Right cardiac atrium (tissue), 5 donors: ENCODE measurements at regions not wholly inside any gene's neighbourhood (a gene's known extent, or its start where the extent isn't known, plus 50 kb on each side); places are given as distances from the start of the nearest gene placed in this dataset.
A peak's percentile ranks its signal among the peaks of the same experiment; 100 is the strongest.

Experiments
- ATAC-seq, 2 donors: fragments of 200-7000 bp; cut with Tn5 transposase; one replicate each; pipeline versions ENCODE4 v1.8.0 to v1.9.1; 2020; ENCODE audit warnings: moderate library complexity in 2 of 2, mild to moderate bottlenecking in 1 of 2
- DNase-seq, 3 donors: peaks; one replicate each; pipeline ENCODE4 v3.0.0-alpha.2; 2020
- H3K27ac ChIP-seq: one replicate; pipeline ENCODE4 v1.5.1; 2013; ENCODE audit warnings: mild to moderate bottlenecking, low read length, control low read depth, moderate library complexity
- H3K27me3 ChIP-seq: one replicate; pipeline ENCODE4 v1.6.1; 2013; ENCODE audit not compliant: control insufficient read depth, insufficient read depth
- H3K4me1 ChIP-seq: one replicate; pipeline ENCODE4 v1.6.1; 2013; ENCODE audit warnings: low read length; ENCODE audit not compliant: control insufficient read depth, insufficient read depth
- H3K4me3 ChIP-seq: one replicate; pipeline ENCODE4 v1.5.1; 2013; ENCODE audit warnings: low read length, control low read depth
- H3K9me3 ChIP-seq: one replicate; pipeline ENCODE4 v1.6.1; 2013; ENCODE audit warnings: low read length; ENCODE audit not compliant: control insufficient read depth
- WGBS: extraction: QIAGEN DNeasy Blood & Tissue Kit; methylation state at CpG from one replicate; pipeline ENCODE4 v1.1.7; 2013; 5-methylcytosine and 5-hydroxymethylcytosine counted together
- intact Hi-C, 4 donors: fragments of 100-400 bp; cut with DNase I; formaldehyde crosslinking; loops; one replicate each; pipeline versions ENCODE4 v1.11.0 to v1.14.0; 2022 to 2023
- donor health status: healthy with polysubstance abuse.
- donor health status: DM: no; HTN: yes; CAD: no.
- donor health status: DM: no; HTN: no; CAD: no.
- donor health status: DM: no; HTN: yes; CAD: no; lungs with severe emphysema.
- donor health status: DM: yes; HTN: yes; CAD: no.

DNA sequence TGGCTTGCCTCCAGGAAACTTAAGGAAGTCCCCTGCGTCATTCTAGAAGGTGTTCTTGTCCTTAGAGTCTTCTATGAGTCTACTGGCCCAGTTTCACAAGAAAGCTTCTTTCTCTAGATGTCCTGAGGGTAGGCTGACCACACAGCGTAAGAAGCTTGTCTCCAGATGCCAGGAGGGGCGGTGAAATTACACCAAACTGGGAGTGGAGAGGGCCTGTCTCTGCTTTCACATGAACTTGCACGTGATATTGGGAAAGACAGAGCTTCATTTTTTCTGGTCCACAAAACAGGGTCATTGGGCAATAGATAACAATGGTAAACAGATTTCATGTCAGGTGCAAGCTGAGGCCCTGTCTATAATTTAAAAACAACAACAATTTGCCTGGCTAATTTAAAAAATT is 85.7 kb upstream of the TBX3 start:
- DNase-seq (no peak), ATAC-seq (no peak)
- Histone ChIP-seq H3K4me1 (no peaks in the 10 kb centered on the region), H3K4me3 (no peak overlapping the region), H3K27ac (no peak overlapping the region), H3K9me3 (no peaks in the 10 kb centered on the region), H3K27me3 (no peaks in the 10 kb centered on the region)
- WGBS, result 92% methylated on average over 4 of the region's 4 CpGs
- intact Hi-C loops, result no loop called here

- WGBS, result 80% methylated on average over 14 of the region's 14 CpGs
- Histone ChIP-seq H3K9me3 (no peaks in the 10 kb centered on the region), H3K27ac (no peak overlapping the region), H3K27me3 (no peaks in the 10 kb centered on the region), H3K4me1 (no peaks in the 10 kb centered on the region), H3K4me3 (no peak overlapping the region)
- intact Hi-C loops, result no loop called here
- ATAC-seq, result no peak
- DNase-seq, result no peak
These were observed 84.1 kb upstream of the TBX3 start for GRCh38 chr12:114767906-114768722.

DNA sequence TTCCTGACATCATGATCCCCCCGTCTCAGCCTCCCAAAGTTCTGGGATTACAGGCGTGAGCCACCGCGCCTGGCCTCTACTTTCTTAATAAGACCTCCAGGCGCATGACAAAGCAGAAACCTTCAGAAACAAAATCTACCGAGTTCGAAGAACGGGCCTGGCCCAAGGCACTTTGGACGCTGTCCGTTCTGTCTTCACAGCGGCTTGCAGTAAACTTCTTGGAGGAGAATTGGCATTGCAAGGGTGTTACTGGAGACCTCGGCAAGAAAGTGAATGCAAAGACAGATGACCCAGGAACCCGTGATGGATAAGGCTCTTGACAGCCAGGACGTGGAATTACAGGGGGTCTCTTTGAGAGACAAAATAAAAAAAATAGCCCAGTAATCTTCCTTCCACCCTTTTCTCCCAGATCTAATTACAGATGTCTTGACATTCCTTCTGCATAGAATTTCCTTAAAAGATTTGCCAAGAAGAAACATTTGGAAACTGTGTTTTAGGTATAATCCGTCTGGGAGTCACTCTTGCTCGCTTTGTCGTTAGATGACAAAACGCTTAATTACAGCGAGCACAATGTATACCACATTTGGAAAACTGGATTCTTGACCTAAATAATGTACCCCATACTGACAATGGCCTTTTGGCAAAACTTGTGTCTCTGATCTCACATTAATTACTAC is 83.2 kb upstream of the TBX3 start:
- WGBS, result 84% methylated on average over 19 of the region's 19 CpGs
- H3K27me3 ChIP-seq, result no peaks in the 10 kb centered on the region
- ATAC-seq (no peak), DNase-seq (no peak)
- no peaks in the 10 kb centered on the region for H3K4me1 ChIP-seq
- intact Hi-C loops, result no loop called here
- no peak overlapping the region for H3K27ac ChIP-seq
- no peaks in the 10 kb centered on the region for H3K9me3 ChIP-seq
- H3K4me3 ChIP-seq, result no peak overlapping the region

DNA sequence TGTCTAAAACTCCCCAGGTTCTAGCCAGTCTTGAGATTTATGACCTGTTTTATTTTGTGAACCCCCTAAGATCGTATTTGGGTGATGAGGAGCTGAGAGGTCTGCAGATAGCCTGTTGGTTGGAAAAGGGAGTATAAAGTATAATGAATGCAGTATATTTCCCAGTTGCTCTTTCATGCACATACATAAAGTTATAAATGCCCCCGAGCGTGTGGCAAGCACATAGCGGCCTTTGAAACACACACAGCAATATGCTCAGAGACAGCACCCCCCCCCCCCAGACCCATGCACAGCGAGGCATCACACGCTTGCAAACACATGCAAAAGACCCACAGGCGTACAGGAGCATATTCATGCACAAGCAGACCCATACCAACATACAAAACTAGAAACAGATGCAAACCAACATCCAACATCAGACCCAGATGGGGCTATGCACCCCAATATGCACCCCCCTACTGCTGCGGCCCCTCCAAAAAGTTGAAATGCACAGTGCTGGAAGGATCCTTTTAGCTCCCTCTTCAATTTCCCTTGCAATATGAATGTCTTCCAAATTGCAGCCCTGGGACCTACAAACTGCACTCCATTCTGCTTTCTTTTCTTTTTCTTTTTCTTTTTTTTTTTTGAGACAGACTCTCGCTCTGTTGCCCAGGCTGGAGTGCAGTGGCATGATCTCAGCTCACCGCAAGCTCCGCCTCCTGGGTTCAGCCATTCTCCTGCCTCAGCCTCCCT is 82.2 kb upstream of the TBX3 start:
- intact Hi-C loops, result no loop called here
- no peak overlapping the region for H3K27ac ChIP-seq
- no peaks in the 10 kb centered on the region for H3K9me3 ChIP-seq
- H3K4me3 ChIP-seq, result no peak overlapping the region
- WGBS, result 85% methylated on average over 11 of the region's 11 CpGs
- DNase-seq, result no peak
- no peak for ATAC-seq
- H3K27me3 ChIP-seq, result no peaks in the 10 kb centered on the region
- H3K4me1 ChIP-seq, result no peaks in the 10 kb centered on the region

DNA sequence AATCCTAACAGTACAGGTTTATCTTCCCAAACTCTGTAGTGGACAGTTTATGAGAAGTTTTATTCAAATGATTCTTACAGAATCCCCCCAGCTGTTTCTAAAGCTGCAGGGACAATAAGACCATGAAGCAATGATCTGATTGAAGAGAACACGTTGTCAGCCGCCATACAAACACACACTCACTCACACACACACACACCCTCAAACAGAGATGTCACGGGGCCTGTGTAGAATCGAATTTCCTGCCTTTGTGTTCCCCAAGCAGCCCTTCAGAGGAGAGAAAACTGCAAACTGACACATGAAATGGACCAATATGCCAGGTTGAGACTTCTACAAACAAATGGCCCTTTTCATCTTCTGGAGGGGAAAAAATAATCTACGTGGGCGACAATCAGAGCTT is 80.5 kb upstream of the TBX3 start:
- no peaks in the 10 kb centered on the region for H3K4me1 ChIP-seq
- H3K27ac ChIP-seq, result no peak overlapping the region
- no peak for ATAC-seq
- no peak for DNase-seq
- 67% methylated on average over 6 of the region's 6 CpGs for WGBS
- no peaks in the 10 kb centered on the region for H3K9me3 ChIP-seq
- intact Hi-C loops, result no loop called here
- no peak overlapping the region for H3K4me3 ChIP-seq
- no peaks in the 10 kb centered on the region for H3K27me3 ChIP-seq

- no peak overlapping the region for H3K4me3 ChIP-seq
- ATAC-seq (peak; percentile 60 to 64), DNase-seq (peak; percentile 15 to 58 (median 53))
- no peak overlapping the region for H3K27ac ChIP-seq
- 47% methylated on average over 22 of the region's 22 CpGs for WGBS
- no peaks in the 10 kb centered on the region for H3K27me3 ChIP-seq
- H3K9me3 ChIP-seq, result no peaks in the 10 kb centered on the region
- H3K4me1 ChIP-seq, result no peaks in the 10 kb centered on the region
- intact Hi-C loops, result no loop called here
These were observed 78.6 kb upstream of the TBX3 start for GRCh38 chr12:114762490-114763110.

GRCh38 chr12:114760151-114760877 is 76.3 kb upstream of the TBX3 start:
- ATAC-seq, result no peak
- Histone ChIP-seq H3K27ac (no peak overlapping the region), H3K4me1 (no peaks in the 10 kb centered on the region), H3K9me3 (no peaks in the 10 kb centered on the region), H3K4me3 (no peak overlapping the region), H3K27me3 (no peaks in the 10 kb centered on the region)
- no peak for DNase-seq
- intact Hi-C loops, result no loop called here
- 72% methylated on average over 10 of the region's 10 CpGs for WGBS

DNA sequence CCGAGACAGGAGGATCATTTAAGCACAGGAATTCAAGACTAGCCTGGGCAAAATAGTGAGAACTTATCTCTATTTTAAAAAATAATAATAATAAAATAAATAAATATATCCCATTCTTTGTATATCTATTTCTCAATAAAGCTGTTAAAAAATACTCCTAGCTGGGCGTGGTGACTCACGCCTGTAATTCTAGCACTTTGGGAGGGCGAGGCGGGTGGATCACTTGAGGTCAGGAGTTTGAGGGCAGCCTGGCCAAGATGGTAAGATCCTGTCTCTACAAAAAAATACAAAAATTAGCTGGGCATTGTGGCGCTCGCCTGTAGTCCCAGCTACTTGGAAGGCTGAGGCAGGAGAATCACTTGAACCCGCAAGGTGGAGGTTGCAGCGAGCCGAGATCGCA is 75.7 kb upstream of the TBX3 start:
- intact Hi-C loops, result no loop called here
- no peaks in the 10 kb centered on the region for H3K4me1 ChIP-seq
- no peaks in the 10 kb centered on the region for H3K9me3 ChIP-seq
- DNase-seq, result no peak
- no peak overlapping the region for H3K4me3 ChIP-seq
- no peaks in the 10 kb centered on the region for H3K27me3 ChIP-seq
- ATAC-seq, result no peak
- 95% methylated on average over 11 of the region's 11 CpGs for WGBS
- H3K27ac ChIP-seq, result no peak overlapping the region

- ATAC-seq (no peak), DNase-seq (no peak)
- no peaks in the 10 kb centered on the region for H3K4me1 ChIP-seq
- no peak overlapping the region for H3K27ac ChIP-seq
- WGBS, result 83% methylated on average over 4 of the region's 4 CpGs
- H3K4me3 ChIP-seq, result no peak overlapping the region
- no peaks in the 10 kb centered on the region for H3K9me3 ChIP-seq
- H3K27me3 ChIP-seq, result no peaks in the 10 kb centered on the region
- intact Hi-C loops, result no loop called here
These were observed 73.8 kb upstream of the TBX3 start for GRCh38 chr12:114757684-114758325.

- intact Hi-C loops, result no loop called here
- H3K27ac ChIP-seq, result no peak overlapping the region
- no peak for DNase-seq
- H3K9me3 ChIP-seq, result no peaks in the 10 kb centered on the region
- WGBS, result 92% methylated on average over 8 of the region's 8 CpGs
- no peak for ATAC-seq
- no peak overlapping the region for H3K4me3 ChIP-seq
- H3K4me1 ChIP-seq, result no peaks in the 10 kb centered on the region
- H3K27me3 ChIP-seq, result no peaks in the 10 kb centered on the region
These were observed 68.2 kb upstream of the TBX3 start for GRCh38 chr12:114752217-114752616.
